ENCODE measurements at regions not wholly inside any gene's neighbourhood (a gene's known extent, or its start where the extent isn't known, plus 50 kb on each side); places are given as distances from the start of the nearest gene placed in this dataset.
A peak's percentile ranks its signal among the peaks of the same experiment; 100 is the strongest.

GRCh38 chr6:11318835-11319813 is 86.7 kb upstream of the NEDD9 start (continued):
- peak; percentile 89 for TF ChIP-seq ZNF646 (CRISPR knock-in tag; IDR thresholded peaks at IDR 0.05)
- 0 out of 2 replicates have a peak, but pooled peaks have one; percentile 3 for TF ChIP-seq ZFP1 (CRISPR knock-in tag; IDR thresholded peaks at IDR 0.05)
- peak; percentile 36; the same call in 1 of the 2 replicates for TF ChIP-seq KDM5B (CRISPR knock-in tag; IDR thresholded peaks at IDR 0.05; ENCODE audit: borderline replicate concordance)
- peak; percentile 38; the same call in 1 of the 2 replicates for TF ChIP-seq LCORL (IDR thresholded peaks at IDR 0.05)
- no peak for TF ChIP-seq LCORL (CRISPR knock-in tag; IDR thresholded peaks at IDR 0.05)
- 0 out of 2 replicates have a peak, but pooled peaks have one; percentile 31 for TF ChIP-seq HINFP (CRISPR knock-in tag; IDR thresholded peaks at IDR 0.05; ENCODE audit: low read depth)
- TF ChIP-seq, protein P1, sequence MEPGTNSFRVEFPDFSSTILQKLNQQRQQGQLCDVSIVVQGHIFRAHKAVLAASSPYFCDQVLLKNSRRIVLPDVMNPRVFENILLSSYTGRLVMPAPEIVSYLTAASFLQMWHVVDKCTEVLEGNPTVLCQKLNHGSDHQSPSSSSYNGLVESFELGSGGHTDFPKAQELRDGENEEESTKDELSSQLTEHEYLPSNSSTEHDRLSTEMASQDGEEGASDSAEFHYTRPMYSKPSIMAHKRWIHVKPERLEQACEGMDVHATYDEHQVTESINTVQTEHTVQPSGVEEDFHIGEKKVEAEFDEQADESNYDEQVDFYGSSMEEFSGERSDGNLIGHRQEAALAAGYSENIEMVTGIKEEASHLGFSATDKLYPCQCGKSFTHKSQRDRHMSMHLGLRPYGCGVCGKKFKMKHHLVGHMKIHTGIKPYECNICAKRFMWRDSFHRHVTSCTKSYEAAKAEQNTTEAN (CRISPR knock-in tag; conservative IDR thresholded peaks at IDR 0.05), result peak; percentile 98
- no peak for TF ChIP-seq ZNF503 (CRISPR knock-in tag; IDR thresholded peaks at IDR 0.05)
- TF ChIP-seq TFAP4 (IDR thresholded peaks at IDR 0.05; ENCODE audit: borderline replicate concordance, low read depth), result no peak
- 0 out of 2 replicates have a peak, but pooled peaks have one; percentile 3 for TF ChIP-seq SRF (IDR thresholded peaks at IDR 0.05; ENCODE audit: low read depth, low read length)
- 0 out of 2 replicates have a peak, but pooled peaks have one; percentile 61 for TF ChIP-seq NBN (conservative IDR thresholded peaks at IDR 0.05)

Data from HepG2 (cell line).